ENCODE measurements at regions not wholly inside any gene's neighbourhood (a gene's known extent, or its start where the extent isn't known, plus 50 kb on each side); places are given as distances from the start of the nearest gene placed in this dataset.

DNA sequence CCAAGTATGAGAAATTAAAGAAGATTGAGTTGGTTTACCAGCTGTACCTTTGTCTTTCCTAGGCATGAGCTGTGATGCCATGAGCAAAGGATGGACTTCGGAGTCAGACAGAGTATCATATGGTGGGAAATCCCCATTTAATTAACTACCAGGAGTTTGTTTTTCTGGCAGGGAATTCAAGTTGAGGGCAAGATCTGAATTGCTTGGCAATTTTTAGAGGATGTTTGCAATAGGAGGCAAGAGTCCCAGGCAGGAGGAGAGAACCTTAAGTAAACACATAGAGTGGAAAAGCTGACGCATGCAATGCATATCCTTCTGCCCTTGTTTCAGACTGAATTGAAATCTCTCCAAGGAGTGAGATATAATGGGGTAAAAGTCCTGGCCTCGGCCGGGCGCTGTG lies 569.7 kb upstream of the MDFIC2 start:
- Histone ChIP-seq H3K23ac (ENCODE audit: low read depth, low read length, poor library complexity) (no peak overlapping the region), H2BK12ac (ENCODE audit: low read length) (no peak overlapping the region), H3K36me3 (replicated peaks in 1 of 2; ENCODE audit: control insufficient read depth in 2 of 2, insufficient read depth in 2 of 2, low read length in 2 of 2) (no peaks in the 10 kb centered on the region), H2BK15ac (ENCODE audit: low read length) (no peak overlapping the region), H4K91ac (ENCODE audit: low read depth, low read length, poor library complexity) (no peak overlapping the region), H2AFZ (ENCODE audit: low read length) (no peak overlapping the region), H4K8ac (ENCODE audit: low read depth, low read length) (no peak overlapping the region), H3K79me1 (ENCODE audit: low read depth, low read length) (no peaks in the 10 kb centered on the region), H3K27ac (replicated peaks; ENCODE audit: low read length) (no peak overlapping the region), H3K4me2 (ENCODE audit: insufficient read depth, low read length, poor library complexity, severe bottlenecking) (no peak overlapping the region), H2BK120ac (ENCODE audit: low read depth, low read length) (no peak overlapping the region), H3K9ac (ENCODE audit: low read depth, low read length, poor library complexity) (no peak overlapping the region), H3K18ac (ENCODE audit: low read length) (no peak overlapping the region), H2AK5ac (ENCODE audit: low read depth, low read length) (no peak overlapping the region), H3K27me3 (ENCODE audit: control insufficient read depth in 3 of 3, insufficient read depth in 3 of 3, low read depth in 1 of 3, low read length in 3 of 3) (no peaks in the 10 kb centered on the region), H3K4me3 (ENCODE audit: low read length in 2 of 2) (no peak overlapping the region), H3K9me3 (replicated peaks in 1 of 2; ENCODE audit: control insufficient read depth in 2 of 2, insufficient read depth in 1 of 2, low read depth in 1 of 2, low read length in 2 of 2) (no peaks in the 10 kb centered on the region), H3K4me1 (ENCODE audit: control insufficient read depth in 2 of 2, insufficient read depth in 1 of 2, low read depth in 1 of 2, low read length in 2 of 2) (no peaks in the 10 kb centered on the region), H2BK5ac (ENCODE audit: low read length) (no peak overlapping the region), H3K4ac (ENCODE audit: low read length) (no peak overlapping the region), H3K14ac (ENCODE audit: low read length) (no peak overlapping the region)
- no peak for DNase-seq (ENCODE audit: low spot score)
- no CpG with 5 or more reads among the region's 5 CpGs for WGBS, 2 donors (ENCODE audit: extremely low coverage in 2 of 2, insufficient read length in 2 of 2, insufficient replicate concordance in 1 of 2)

GRCh38 chr3:70880421-70880820 lies 568.0 kb upstream of the MDFIC2 start:
- H3K18ac ChIP-seq (ENCODE audit: low read length): no peak overlapping the region
- no peak overlapping the region for H3K27ac ChIP-seq (replicated peaks; ENCODE audit: low read length)
- no peak overlapping the region for H4K91ac ChIP-seq (ENCODE audit: low read depth, low read length, poor library complexity)
- no peaks in the 10 kb centered on the region for H3K9me3 ChIP-seq (replicated peaks in 1 of 2; ENCODE audit: control insufficient read depth in 2 of 2, insufficient read depth in 1 of 2, low read depth in 1 of 2, low read length in 2 of 2)
- H3K23ac ChIP-seq (ENCODE audit: low read depth, low read length, poor library complexity): no peak overlapping the region
- no peak overlapping the region for H3K4me3 ChIP-seq (ENCODE audit: low read length in 2 of 2)
- DNase-seq (ENCODE audit: low spot score): no peak
- H3K9ac ChIP-seq (ENCODE audit: low read depth, low read length, poor library complexity): no peak overlapping the region
- H3K14ac ChIP-seq (ENCODE audit: low read length): no peak overlapping the region
- H3K27me3 ChIP-seq (ENCODE audit: control insufficient read depth in 3 of 3, insufficient read depth in 3 of 3, low read depth in 1 of 3, low read length in 3 of 3): no peaks in the 10 kb centered on the region
- no CpG with 5 or more reads among the region's 2 CpGs for WGBS, 2 donors (ENCODE audit: extremely low coverage in 2 of 2, insufficient read length in 2 of 2, insufficient replicate concordance in 1 of 2)
- H2BK12ac ChIP-seq (ENCODE audit: low read length): no peak overlapping the region
- no peaks in the 10 kb centered on the region for H3K36me3 ChIP-seq (replicated peaks in 1 of 2; ENCODE audit: control insufficient read depth in 2 of 2, insufficient read depth in 2 of 2, low read length in 2 of 2)
- H2BK5ac ChIP-seq (ENCODE audit: low read length): no peak overlapping the region
- no peak overlapping the region for H2AFZ ChIP-seq (ENCODE audit: low read length)
- H3K4me2 ChIP-seq (ENCODE audit: insufficient read depth, low read length, poor library complexity, severe bottlenecking): no peak overlapping the region
- no peaks in the 10 kb centered on the region for H3K79me1 ChIP-seq (ENCODE audit: low read depth, low read length)
- H4K8ac ChIP-seq (ENCODE audit: low read depth, low read length): no peak overlapping the region
- no peak overlapping the region for H3K4ac ChIP-seq (ENCODE audit: low read length)
- H2AK5ac ChIP-seq (ENCODE audit: low read depth, low read length): no peak overlapping the region
- H3K4me1 ChIP-seq (ENCODE audit: control insufficient read depth in 2 of 2, insufficient read depth in 1 of 2, low read depth in 1 of 2, low read length in 2 of 2): peaks cover 0 to 2% of the 10 kb centered on the region in 2 donors
- H2BK120ac ChIP-seq (ENCODE audit: low read depth, low read length): no peak overlapping the region
- no peak overlapping the region for H2BK15ac ChIP-seq (ENCODE audit: low read length)

DNA sequence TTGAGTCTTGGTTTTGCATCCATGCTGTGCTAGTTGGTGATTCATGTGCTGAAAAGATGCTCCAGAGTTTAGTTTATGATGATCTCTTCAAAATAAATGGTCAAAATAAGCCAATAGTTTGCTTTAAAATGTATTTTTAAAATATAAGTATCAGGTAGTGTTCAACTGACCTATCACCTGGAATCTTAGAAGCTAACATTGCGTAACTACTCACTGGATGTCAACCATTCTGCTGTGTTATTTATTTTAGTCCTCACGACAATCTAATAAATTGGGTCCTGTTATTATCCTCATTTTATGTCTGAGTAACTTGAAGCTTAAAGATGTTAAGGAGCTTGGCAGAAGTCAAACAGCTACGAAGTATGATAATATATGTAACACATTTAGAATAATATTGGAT lies 563.7 kb upstream of the MDFIC2 start:
- no peak for DNase-seq (ENCODE audit: low spot score)
- H3K9ac ChIP-seq (ENCODE audit: low read depth, low read length, poor library complexity): no peak overlapping the region
- H2BK120ac ChIP-seq (ENCODE audit: low read depth, low read length): no peak overlapping the region
- WGBS, 2 donors (ENCODE audit: extremely low coverage in 2 of 2, insufficient read length in 2 of 2, insufficient replicate concordance in 1 of 2): no CpG with 5 or more reads among the region's 3 CpGs
- H3K4me1 ChIP-seq (ENCODE audit: control insufficient read depth in 2 of 2, insufficient read depth in 1 of 2, low read depth in 1 of 2, low read length in 2 of 2): peaks cover 0 to 2% of the 10 kb centered on the region in 2 donors
- no peak overlapping the region for H3K4ac ChIP-seq (ENCODE audit: low read length)
- peaks cover 0 to 4% of the 10 kb centered on the region in 2 donors for H3K9me3 ChIP-seq (replicated peaks in 1 of 2; ENCODE audit: control insufficient read depth in 2 of 2, insufficient read depth in 1 of 2, low read depth in 1 of 2, low read length in 2 of 2)
- H3K18ac ChIP-seq (ENCODE audit: low read length): no peak overlapping the region
- no peak overlapping the region for H3K4me3 ChIP-seq (ENCODE audit: low read length in 2 of 2)
- no peak overlapping the region for H3K23ac ChIP-seq (ENCODE audit: low read depth, low read length, poor library complexity)
- no peak overlapping the region for H3K14ac ChIP-seq (ENCODE audit: low read length)
- no peaks in the 10 kb centered on the region for H3K79me1 ChIP-seq (ENCODE audit: low read depth, low read length)
- no peak overlapping the region for H2BK12ac ChIP-seq (ENCODE audit: low read length)
- H4K91ac ChIP-seq (ENCODE audit: low read depth, low read length, poor library complexity): no peak overlapping the region
- no peaks in the 10 kb centered on the region for H3K36me3 ChIP-seq (replicated peaks in 1 of 2; ENCODE audit: control insufficient read depth in 2 of 2, insufficient read depth in 2 of 2, low read length in 2 of 2)
- H3K27ac ChIP-seq (replicated peaks; ENCODE audit: low read length): no peak overlapping the region
- H3K4me2 ChIP-seq (ENCODE audit: insufficient read depth, low read length, poor library complexity, severe bottlenecking): no peak overlapping the region
- no peaks in the 10 kb centered on the region for H3K27me3 ChIP-seq (ENCODE audit: control insufficient read depth in 3 of 3, insufficient read depth in 3 of 3, low read depth in 1 of 3, low read length in 3 of 3)
- H4K8ac ChIP-seq (ENCODE audit: low read depth, low read length): no peak overlapping the region
- H2BK15ac ChIP-seq (ENCODE audit: low read length): no peak overlapping the region
- H2AK5ac ChIP-seq (ENCODE audit: low read depth, low read length): no peak overlapping the region
- H2AFZ ChIP-seq (ENCODE audit: low read length): no peak overlapping the region
- no peak overlapping the region for H2BK5ac ChIP-seq (ENCODE audit: low read length)

DNA sequence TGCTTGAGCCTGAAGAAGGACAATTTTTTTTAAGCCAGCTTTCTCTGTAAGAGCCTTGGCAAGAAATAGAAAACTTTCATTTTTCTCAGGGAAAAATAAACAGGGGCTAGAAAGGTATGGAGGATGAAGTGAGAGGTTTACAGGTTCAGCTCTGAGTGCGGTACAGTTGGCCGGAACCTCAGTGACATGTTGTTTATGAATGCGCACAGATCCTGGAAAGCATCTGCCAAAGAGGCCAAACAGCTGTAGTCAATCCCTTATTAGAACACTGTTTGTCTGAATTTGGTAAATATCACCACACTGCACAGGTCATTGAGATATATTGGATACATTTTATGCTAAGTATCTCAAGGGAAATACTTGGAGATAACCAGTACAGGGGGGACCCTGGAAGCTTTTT lies 561.8 kb upstream of the MDFIC2 start:
- no peak overlapping the region for H3K4ac ChIP-seq (ENCODE audit: low read length)

More for the DNA sequence above, 561.8 kb upstream of the MDFIC2 start:
- no peak overlapping the region for H2BK5ac ChIP-seq (ENCODE audit: low read length)
- no peak overlapping the region for H2AK5ac ChIP-seq (ENCODE audit: low read depth, low read length)
- peaks cover 3 to 4% of the 10 kb centered on the region in 2 donors for H3K9me3 ChIP-seq (replicated peaks in 1 of 2; ENCODE audit: control insufficient read depth in 2 of 2, insufficient read depth in 1 of 2, low read depth in 1 of 2, low read length in 2 of 2)
- no peak for DNase-seq (ENCODE audit: low spot score)
- no peak overlapping the region for H3K27ac ChIP-seq (replicated peaks; ENCODE audit: low read length)
- no peak overlapping the region for H3K4me2 ChIP-seq (ENCODE audit: insufficient read depth, low read length, poor library complexity, severe bottlenecking)
- H2AFZ ChIP-seq (ENCODE audit: low read length): no peak overlapping the region
- no peak overlapping the region for H3K4me3 ChIP-seq (ENCODE audit: low read length in 2 of 2)
- H3K79me1 ChIP-seq (ENCODE audit: low read depth, low read length): no peaks in the 10 kb centered on the region
- H3K23ac ChIP-seq (ENCODE audit: low read depth, low read length, poor library complexity): no peak overlapping the region
- no peak overlapping the region for H4K91ac ChIP-seq (ENCODE audit: low read depth, low read length, poor library complexity)
- H3K14ac ChIP-seq (ENCODE audit: low read length): no peak overlapping the region
- H2BK15ac ChIP-seq (ENCODE audit: low read length): no peak overlapping the region
- no peak overlapping the region for H2BK120ac ChIP-seq (ENCODE audit: low read depth, low read length)
- WGBS, 2 donors (ENCODE audit: extremely low coverage in 2 of 2, insufficient read length in 2 of 2, insufficient replicate concordance in 1 of 2): no CpG with 5 or more reads among the region's 3 CpGs
- no peak overlapping the region for H2BK12ac ChIP-seq (ENCODE audit: low read length)
- H3K18ac ChIP-seq (ENCODE audit: low read length): no peak overlapping the region
- H3K27me3 ChIP-seq (ENCODE audit: control insufficient read depth in 3 of 3, insufficient read depth in 3 of 3, low read depth in 1 of 3, low read length in 3 of 3): peaks cover 0 to 1% (median 0%) of the 10 kb centered on the region in 3 experiments
- H4K8ac ChIP-seq (ENCODE audit: low read depth, low read length): no peak overlapping the region
- H3K9ac ChIP-seq (ENCODE audit: low read depth, low read length, poor library complexity): no peak overlapping the region
- no peaks in the 10 kb centered on the region for H3K36me3 ChIP-seq (replicated peaks in 1 of 2; ENCODE audit: control insufficient read depth in 2 of 2, insufficient read depth in 2 of 2, low read length in 2 of 2)
- peaks cover 0 to 2% of the 10 kb centered on the region in 2 donors for H3K4me1 ChIP-seq (ENCODE audit: control insufficient read depth in 2 of 2, insufficient read depth in 1 of 2, low read depth in 1 of 2, low read length in 2 of 2)
